HG03432 (cell line): ENCODE measurements at regions not wholly inside any gene's neighbourhood (a gene's known extent, or its start where the extent isn't known, plus 50 kb on each side); places are given as distances from the start of the nearest gene placed in this dataset.

Experiments
- ATAC-seq: cut with Tn5 transposase; IDR thresholded peaks from one replicate; pipeline ENCODE4 v1.9.1; 2021; ENCODE audit warnings: mild to moderate bottlenecking, moderate library complexity; ENCODE audit not compliant: unreplicated experiment

DNA sequence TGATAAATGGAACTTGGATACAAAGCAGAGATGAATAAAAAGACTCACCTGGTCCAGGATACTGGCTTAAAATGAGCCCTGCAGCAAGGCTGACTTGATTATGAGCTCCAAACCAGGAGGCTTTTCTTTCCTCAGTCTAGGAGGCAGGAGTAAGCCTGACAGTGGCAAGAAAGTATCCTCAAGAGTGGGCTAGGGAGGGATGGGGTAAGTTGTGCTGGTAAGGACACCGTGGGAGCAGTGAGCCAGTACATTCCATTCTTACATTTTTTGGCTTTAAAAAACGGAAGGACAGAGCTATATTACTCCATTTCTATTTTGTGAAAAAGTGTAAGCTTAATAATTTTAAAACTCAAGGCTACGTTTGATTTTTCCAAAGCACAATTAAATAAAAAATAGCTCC lies 187.1 kb upstream of the DDI1 start:
- ATAC-seq, result no peak

DNA sequence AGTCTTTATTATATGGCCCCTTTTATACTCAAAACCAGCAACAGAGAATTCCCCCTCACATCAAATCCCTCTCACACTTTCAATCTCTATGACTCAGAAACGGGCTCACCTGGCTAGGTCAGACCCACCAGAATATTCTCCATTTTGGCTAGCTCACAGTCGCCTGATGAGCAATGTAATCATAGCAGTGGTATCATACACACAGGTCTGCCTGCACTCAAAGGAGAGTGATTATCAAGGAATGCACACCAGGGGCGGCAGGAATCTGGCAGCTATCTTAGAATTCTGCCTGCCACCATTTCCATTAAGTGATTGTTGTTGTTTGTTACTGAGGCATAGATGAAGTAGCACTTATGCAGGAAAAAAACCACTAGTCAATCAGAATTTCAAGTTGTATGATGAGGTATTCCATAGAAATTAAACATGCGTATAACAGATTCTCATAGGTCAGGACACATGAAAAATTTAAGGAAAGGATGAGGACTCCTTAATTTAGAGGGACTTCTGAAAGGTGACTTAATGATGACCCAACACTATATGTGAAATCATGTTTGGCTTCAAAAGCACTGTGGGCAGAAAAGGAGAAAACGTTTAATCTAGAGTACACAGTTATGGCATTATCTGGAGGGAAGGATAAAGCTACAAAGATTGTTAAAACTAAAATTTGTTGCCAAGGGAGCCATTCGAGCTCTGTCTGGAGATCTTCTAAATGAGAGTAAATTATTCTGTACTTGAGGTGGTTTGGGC lies 185.8 kb upstream of the DDI1 start:
- no peak for ATAC-seq

DNA sequence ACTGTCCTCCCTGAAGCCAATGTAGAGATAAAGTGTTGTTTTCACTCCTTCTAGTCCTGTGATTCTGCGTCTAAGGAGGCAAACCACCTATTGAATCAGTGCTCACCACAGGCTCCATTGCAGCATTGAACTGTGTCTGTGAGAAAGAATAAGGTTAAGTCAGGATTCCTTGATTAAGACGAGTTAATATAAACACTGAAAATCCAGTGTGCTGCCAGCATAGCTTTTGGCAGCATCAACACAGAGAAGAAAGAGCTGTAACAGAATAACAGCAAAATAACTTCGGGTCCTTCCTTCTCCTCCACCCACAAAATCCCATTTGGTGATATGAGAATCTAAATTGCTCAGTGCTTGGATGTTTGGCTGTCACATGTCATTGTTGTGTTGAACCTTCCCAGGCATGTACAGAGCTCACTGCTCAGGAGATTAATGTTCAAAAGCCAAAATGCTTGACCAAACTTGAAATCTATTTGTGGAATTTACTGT lies 185.2 kb upstream of the DDI1 start:
- no peak for ATAC-seq
